Activated CD4-positive, alpha-beta T cell treated with anti-CD3 and anti-CD28 coated beads, Interleukin-2, amount 10 ng/mL, durations not matched to agents 24 days and 14 days (primary cell): ENCODE measurements at regions not wholly inside any gene's neighbourhood (a gene's known extent, or its start where the extent isn't known, plus 50 kb on each side); places are given as distances from the start of the nearest gene placed in this dataset.

Experiments used
- DNase-seq: peaks from one replicate; pipeline ENCODE4 v3.0.0; 2022
- H3K27ac Mint-ChIP-seq: one replicate; pipeline ENCODE4 v1.8.0; 2022; ENCODE audit warnings: mild to moderate bottlenecking, mixed read lengths
- H3K27me3 Mint-ChIP-seq: one replicate; pipeline ENCODE4 v1.8.0; 2022; ENCODE audit warnings: mixed read lengths
- H3K36me3 Mint-ChIP-seq: one replicate; pipeline ENCODE4 v1.8.0; 2022; ENCODE audit warnings: low read depth, mild to moderate bottlenecking, mixed read lengths
- H3K4me1 Mint-ChIP-seq: one replicate; pipeline ENCODE4 v1.8.0; 2021; ENCODE audit warnings: mixed read lengths
- H3K4me3 Mint-ChIP-seq: one replicate; pipeline ENCODE4 v1.8.0; 2022; ENCODE audit warnings: mild to moderate bottlenecking, moderate library complexity, mixed read lengths
- H3K9me3 Mint-ChIP-seq: one replicate; pipeline ENCODE4 v1.8.0; 2021; ENCODE audit warnings: mixed read lengths
- intact Hi-C: fragments of 100-400 bp; cut with micrococcal nuclease; formaldehyde crosslinking; loops from one replicate; pipeline ENCODE4 v1.15.1; 2023

GRCh38 chr5:124210111-124210910 lies 536.1 kb downstream of the ZNF608 start:
- Mint-ChIP-seq H3K36me3 (no peaks in the 10 kb centered on the region), H3K27ac (no peak overlapping the region), H3K4me1 (no peaks in the 10 kb centered on the region), H3K9me3 (no peaks in the 10 kb centered on the region), H3K4me3 (no peak overlapping the region), H3K27me3 (no peaks in the 10 kb centered on the region)
- no peak for DNase-seq
- intact Hi-C loops = no loop called here

GRCh38 chr5:124207118-124207517 lies 539.3 kb downstream of the ZNF608 start:
- Mint-ChIP-seq H3K9me3 (no peaks in the 10 kb centered on the region), H3K36me3 (no peaks in the 10 kb centered on the region), H3K27ac (no peak overlapping the region), H3K4me3 (no peak overlapping the region), H3K27me3 (no peaks in the 10 kb centered on the region), H3K4me1 (no peaks in the 10 kb centered on the region)
- DNase-seq = no peak
- intact Hi-C loops = no loop called here

- no peaks in the 10 kb centered on the region for H3K36me3 Mint-ChIP-seq
- no peak overlapping the region for H3K4me3 Mint-ChIP-seq
- no peak overlapping the region for H3K27ac Mint-ChIP-seq
- intact Hi-C loops = no loop called here
- DNase-seq = no peak
- no peaks in the 10 kb centered on the region for H3K27me3 Mint-ChIP-seq
- no peaks in the 10 kb centered on the region for H3K4me1 Mint-ChIP-seq
- no peaks in the 10 kb centered on the region for H3K9me3 Mint-ChIP-seq
Observed at GRCh38 chr5:124206540-124206939, 539.9 kb downstream of the ZNF608 start.

DNA sequence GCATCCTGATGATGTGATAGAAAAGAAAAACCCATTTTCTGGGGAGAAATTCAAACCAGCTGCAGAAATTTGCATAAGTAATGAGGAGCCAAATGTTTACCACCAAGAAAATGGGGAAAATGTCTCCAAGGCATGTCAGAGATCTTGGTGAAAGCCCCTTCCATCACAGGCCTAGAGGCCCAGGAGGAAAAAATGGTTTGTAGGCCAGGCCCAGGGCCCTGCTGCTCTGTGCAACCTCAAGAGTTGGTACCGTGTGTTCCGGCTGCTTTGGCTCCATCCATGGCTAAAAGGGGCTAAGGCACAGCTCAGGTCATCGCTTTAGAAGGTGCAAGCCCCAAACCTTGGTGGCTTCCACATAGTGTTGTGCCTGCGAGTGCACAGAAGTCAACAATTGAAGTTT lies 543.1 kb downstream of the ZNF608 start:
- no peaks in the 10 kb centered on the region for H3K9me3 Mint-ChIP-seq
- no peaks in the 10 kb centered on the region for H3K27me3 Mint-ChIP-seq
- DNase-seq = no peak
- H3K4me3 Mint-ChIP-seq = no peak overlapping the region
- H3K36me3 Mint-ChIP-seq = no peaks in the 10 kb centered on the region
- H3K27ac Mint-ChIP-seq = no peak overlapping the region
- H3K4me1 Mint-ChIP-seq = no peaks in the 10 kb centered on the region
- intact Hi-C loops = no loop called here

- intact Hi-C loops = no loop called here
- Mint-ChIP-seq H3K27ac (no peak overlapping the region), H3K27me3 (no peaks in the 10 kb centered on the region), H3K9me3 (no peaks in the 10 kb centered on the region), H3K36me3 (no peaks in the 10 kb centered on the region), H3K4me1 (no peaks in the 10 kb centered on the region), H3K4me3 (no peak overlapping the region)
- no peak for DNase-seq
Observed at GRCh38 chr5:124200381-124200780, 546.1 kb downstream of the ZNF608 start.

GRCh38 chr5:124199893-124200292 lies 546.5 kb downstream of the ZNF608 start:
- H3K4me1 Mint-ChIP-seq = no peaks in the 10 kb centered on the region
- no peaks in the 10 kb centered on the region for H3K36me3 Mint-ChIP-seq
- no peak overlapping the region for H3K4me3 Mint-ChIP-seq
- no peak for DNase-seq
- intact Hi-C loops = no loop called here
- no peaks in the 10 kb centered on the region for H3K9me3 Mint-ChIP-seq
- no peaks in the 10 kb centered on the region for H3K27me3 Mint-ChIP-seq
- no peak overlapping the region for H3K27ac Mint-ChIP-seq

DNA sequence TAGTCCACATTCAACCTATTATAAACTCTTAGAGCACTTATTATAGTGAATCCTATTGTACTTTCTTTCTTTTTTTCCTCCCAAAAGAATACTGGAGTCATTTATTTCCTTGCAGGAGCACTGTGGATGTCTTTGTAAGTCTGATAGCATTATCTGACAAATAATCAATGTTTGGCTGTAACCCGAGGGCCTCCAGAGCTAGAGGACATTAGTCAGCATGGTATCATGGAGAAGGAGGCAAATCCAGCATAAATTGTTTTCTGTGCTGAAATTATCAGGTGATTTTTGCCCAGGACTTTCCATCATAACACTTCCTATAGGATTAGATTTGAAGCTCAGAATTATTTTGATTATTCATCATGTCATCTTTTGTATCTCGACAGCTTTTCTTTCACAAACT lies 551.0 kb downstream of the ZNF608 start:
- Mint-ChIP-seq H3K4me3 (no peak overlapping the region), H3K36me3 (no peaks in the 10 kb centered on the region), H3K9me3 (no peaks in the 10 kb centered on the region), H3K27ac (no peak overlapping the region), H3K4me1 (no peaks in the 10 kb centered on the region), H3K27me3 (no peaks in the 10 kb centered on the region)
- intact Hi-C loops = no loop called here
- DNase-seq = no peak

- Mint-ChIP-seq H3K36me3 (no peaks in the 10 kb centered on the region), H3K9me3 (no peaks in the 10 kb centered on the region), H3K4me1 (no peaks in the 10 kb centered on the region), H3K27me3 (no peaks in the 10 kb centered on the region), H3K4me3 (no peak overlapping the region), H3K27ac (no peak overlapping the region)
- intact Hi-C loops = no loop called here
- no peak for DNase-seq
Observed at GRCh38 chr5:124194282-124194681, 552.2 kb downstream of the ZNF608 start.

GRCh38 chr5:124193371-124193789 lies 553.1 kb downstream of the ZNF608 start:
- Mint-ChIP-seq H3K4me1 (no peaks in the 10 kb centered on the region), H3K36me3 (no peaks in the 10 kb centered on the region), H3K27me3 (no peaks in the 10 kb centered on the region), H3K4me3 (no peak overlapping the region), H3K9me3 (no peaks in the 10 kb centered on the region), H3K27ac (no peak overlapping the region)
- no peak for DNase-seq
- intact Hi-C loops = no loop called here

DNA sequence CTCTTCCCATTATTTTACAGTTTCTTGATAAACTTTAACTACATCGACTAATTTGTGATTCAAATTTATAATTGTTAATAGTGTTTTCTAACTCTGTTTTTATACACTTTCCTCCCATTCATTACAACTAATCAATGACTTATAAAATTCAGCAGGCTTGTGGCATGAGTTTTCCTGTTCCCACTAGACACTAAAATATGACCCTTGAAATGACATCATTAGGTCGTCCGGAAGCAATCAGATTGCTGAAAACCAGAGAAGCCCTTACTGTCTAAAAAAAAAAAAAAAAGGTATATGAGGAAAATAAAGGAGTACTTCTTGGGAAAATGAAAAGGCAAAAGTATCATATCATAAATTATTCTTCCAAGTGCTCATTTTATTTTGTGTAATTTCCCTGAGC lies 553.7 kb downstream of the ZNF608 start:
- H3K27me3 Mint-ChIP-seq = no peaks in the 10 kb centered on the region
- no peak overlapping the region for H3K27ac Mint-ChIP-seq
- no peak for DNase-seq
- H3K36me3 Mint-ChIP-seq = no peaks in the 10 kb centered on the region
- H3K4me1 Mint-ChIP-seq = no peaks in the 10 kb centered on the region
- no peaks in the 10 kb centered on the region for H3K9me3 Mint-ChIP-seq
- intact Hi-C loops = no loop called here
- H3K4me3 Mint-ChIP-seq = no peak overlapping the region

DNA sequence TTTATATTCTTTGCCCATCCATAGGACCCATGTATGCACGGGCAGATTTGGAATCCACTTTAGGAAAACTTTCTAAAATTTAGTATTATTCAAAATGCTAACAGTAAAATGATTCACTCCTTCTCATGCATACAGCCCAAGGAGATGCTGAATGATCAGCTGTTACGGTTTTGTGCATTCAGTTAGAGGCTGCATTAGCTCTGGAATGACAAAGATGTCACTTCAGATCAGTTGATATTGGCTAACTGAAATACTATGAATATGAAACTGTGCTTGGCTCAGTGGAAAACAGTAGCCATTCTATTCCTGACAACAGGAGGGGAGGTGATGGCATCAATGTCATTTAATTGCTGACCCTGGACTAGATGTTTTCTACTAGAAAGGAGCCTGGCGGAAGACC lies 560.7 kb downstream of the ZNF608 start:
- no peaks in the 10 kb centered on the region for H3K9me3 Mint-ChIP-seq

DNA sequence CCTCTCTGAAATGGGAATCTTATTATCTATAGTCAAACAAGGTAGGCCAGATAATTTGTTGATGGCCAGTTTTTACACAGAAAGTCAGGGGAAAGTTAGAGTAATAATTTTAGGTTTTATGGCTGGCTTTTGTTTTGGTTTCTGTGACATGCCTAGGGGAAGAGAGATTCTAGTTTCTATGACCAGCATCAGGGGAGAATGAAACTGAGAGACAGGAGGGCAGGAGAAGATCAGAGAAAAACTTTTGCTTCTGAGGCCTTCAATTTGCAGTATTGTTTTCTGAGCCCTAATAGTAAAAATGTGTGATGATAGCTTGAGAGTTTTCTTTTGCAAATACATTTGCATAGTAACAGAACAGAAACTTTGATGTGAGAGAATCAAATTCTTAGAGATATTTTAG lies 564.3 kb downstream of the ZNF608 start:
- intact Hi-C loops = no loop called here
- no peak for DNase-seq
- Mint-ChIP-seq H3K9me3 (no peaks in the 10 kb centered on the region), H3K27me3 (no peaks in the 10 kb centered on the region), H3K4me1 (no peaks in the 10 kb centered on the region), H3K27ac (no peak overlapping the region), H3K36me3 (no peaks in the 10 kb centered on the region), H3K4me3 (no peak overlapping the region)

More for the DNA sequence above, 560.7 kb downstream of the ZNF608 start:
- DNase-seq = no peak
- intact Hi-C loops = no loop called here
- no peak overlapping the region for H3K27ac Mint-ChIP-seq
- H3K36me3 Mint-ChIP-seq = no peaks in the 10 kb centered on the region
- no peak overlapping the region for H3K4me3 Mint-ChIP-seq
- H3K4me1 Mint-ChIP-seq = no peaks in the 10 kb centered on the region
- no peaks in the 10 kb centered on the region for H3K27me3 Mint-ChIP-seq

GRCh38 chr5:124180875-124181461 lies 565.5 kb downstream of the ZNF608 start:
- Mint-ChIP-seq H3K36me3 (no peaks in the 10 kb centered on the region), H3K27ac (no peak overlapping the region), H3K27me3 (no peaks in the 10 kb centered on the region), H3K9me3 (no peaks in the 10 kb centered on the region), H3K4me1 (no peaks in the 10 kb centered on the region), H3K4me3 (no peak overlapping the region)
- DNase-seq = no peak
- intact Hi-C loops = no loop called here

- H3K27ac Mint-ChIP-seq = no peak overlapping the region
- H3K27me3 Mint-ChIP-seq = no peaks in the 10 kb centered on the region
Observed at GRCh38 chr5:124180299-124180874, 566.1 kb downstream of the ZNF608 start.

More at GRCh38 chr5:124180299-124180874, 566.1 kb downstream of the ZNF608 start:
- DNase-seq = no peak
- intact Hi-C loops = no loop called here
- Mint-ChIP-seq H3K9me3 (no peaks in the 10 kb centered on the region), H3K36me3 (no peaks in the 10 kb centered on the region), H3K4me1 (no peaks in the 10 kb centered on the region), H3K4me3 (no peak overlapping the region)
